IMR-90 (cell line): ENCODE measurements at regions not wholly inside any gene's neighbourhood (a gene's known extent, or its start where the extent isn't known, plus 50 kb on each side); places are given as distances from the start of the nearest gene placed in this dataset.

Source experiments
- ATAC-seq: fragments of 200-7000 bp; cut with Tn5 transposase; 2 replicates; pipeline ENCODE4 v1.9.1; 2020; ENCODE audit warnings: low read depth, mild to moderate bottlenecking, moderate library complexity
- BruUV-seq: library from RNA; stranded (reverse); fragments of 400-500 nt; replicated peaks from 2 replicates; lab custom pipeline; 2021; lab: Mats Ljungman, UMichigan
- CTCF ChIA-PET: fragments of 300-600 bp; formaldehyde crosslinking; extraction: SDS; loops from one replicate; lab custom pipeline; 2021; ENCODE audit warnings: antibody characterized with exemption; lab: Yijun Ruan, JAX
- POLR2A ChIA-PET: fragments of 300-600 bp; sonication (Branson Sonifier 250); formaldehyde crosslinking; loops from one replicate; lab custom pipeline; 2022; ENCODE audit warnings: antibody characterized with exemption; ENCODE audit not compliant: unreplicated experiment; lab: Charles Lee
- DNase-seq: peaks from one replicate; pipeline ENCODE4 v3.0.0; 2013
- H2AFZ ChIP-seq: replicated peaks from 2 replicates; pipeline ENCODE3; 2013; ENCODE audit warnings: low read length, mild to moderate bottlenecking; ENCODE audit not compliant: poor library complexity
- H2AK5ac ChIP-seq: 2 replicates; pipeline ENCODE4 v1.6.1; 2013; ENCODE audit warnings: low read depth, low read length, inconsistent platforms
- H2AK9ac ChIP-seq: replicated peaks from 2 replicates; pipeline ENCODE3; 2013; ENCODE audit warnings: mild to moderate bottlenecking, low read depth, low read length, moderate library complexity; ENCODE audit not compliant: poor library complexity
- H2BK120ac ChIP-seq: 2 replicates; pipeline ENCODE4 v1.6.1; 2013; ENCODE audit warnings: low read depth, low read length, inconsistent platforms
- H2BK15ac ChIP-seq: 3 replicates; pipeline ENCODE4 v1.6.1; 2013; ENCODE audit warnings: low read depth, low read length, inconsistent platforms
- H2BK20ac ChIP-seq: 2 replicates; pipeline ENCODE4 v1.6.1; 2013; ENCODE audit warnings: low read depth, mild to moderate bottlenecking, inconsistent platforms, low read length, moderate library complexity
- H2BK5ac ChIP-seq: 2 replicates; pipeline ENCODE4 v1.6.1; 2013; ENCODE audit warnings: mild to moderate bottlenecking, low read depth, low read length, inconsistent platforms; ENCODE audit not compliant: poor library complexity, severe bottlenecking
- H3K14ac ChIP-seq: replicated peaks from 2 replicates; pipeline ENCODE4 v1.6.1; 2013; ENCODE audit warnings: low read depth, low read length, inconsistent platforms
- H3K18ac ChIP-seq: 2 replicates; pipeline ENCODE4 v1.6.1; 2013; ENCODE audit warnings: low read depth, low read length, control low read depth
- H3K23ac ChIP-seq: 2 replicates; pipeline ENCODE4 v1.6.1; 2013; ENCODE audit warnings: low read depth, low read length, inconsistent platforms
- H3K27ac ChIP-seq: 2 replicates; pipeline ENCODE4 v1.5.1; 2013; ENCODE audit warnings: mild to moderate bottlenecking, control low read depth, low read length; ENCODE audit not compliant: insufficient read depth
- H3K27me3 ChIP-seq: 2 replicates; pipeline ENCODE4 v1.6.1; 2013; ENCODE audit warnings: low read length; ENCODE audit not compliant: control insufficient read depth, insufficient read depth
- H3K36me3 ChIP-seq: 2 replicates; pipeline ENCODE4 v1.6.1; 2013; ENCODE audit warnings: low read length, mixed read lengths; ENCODE audit not compliant: control insufficient read depth, insufficient read depth
- H3K4ac ChIP-seq: 2 replicates; pipeline ENCODE4 v1.6.1; 2013; ENCODE audit warnings: low read depth, low read length, inconsistent platforms
- H3K4me1 ChIP-seq: 2 replicates; pipeline ENCODE4 v1.6.1; 2013; ENCODE audit warnings: low read length, mixed read lengths; ENCODE audit not compliant: control insufficient read depth, insufficient read depth
- H3K4me2 ChIP-seq: 2 replicates; pipeline ENCODE4 v1.6.1; 2013; ENCODE audit warnings: low read depth, mild to moderate bottlenecking, control low read depth, low read length, moderate library complexity
- H3K4me3 ChIP-seq: 2 replicates; pipeline ENCODE4 v1.5.1; 2013; ENCODE audit warnings: low read depth, mild to moderate bottlenecking, control low read depth, low read length, moderate library complexity; ENCODE audit not compliant: insufficient read depth
- H3K56ac ChIP-seq: 2 replicates; pipeline ENCODE4 v1.6.1; 2013; ENCODE audit warnings: low read length, inconsistent platforms; ENCODE audit not compliant: insufficient read depth; ENCODE audit errors: extremely low read depth
- H3K79me1 ChIP-seq, 2 experiments: 2 replicates each; pipeline ENCODE4 v1.6.1; 2013; ENCODE audit warnings: low read length in 2 of 2, inconsistent platforms in 1 of 2, low read depth in 1 of 2
- H3K9ac ChIP-seq: 2 replicates; pipeline ENCODE4 v1.6.1; 2013; ENCODE audit warnings: low read depth, low read length, control low read depth
- H3K9me1 ChIP-seq: 2 replicates; pipeline ENCODE4 v1.6.1; 2013; ENCODE audit warnings: low read length, inconsistent platforms; ENCODE audit not compliant: insufficient read depth
- H3K9me3 ChIP-seq: 2 replicates; pipeline ENCODE4 v1.6.1; 2013; ENCODE audit warnings: low read length; ENCODE audit not compliant: control insufficient read depth, insufficient read depth
- H4K20me1 ChIP-seq: 2 replicates; pipeline ENCODE4 v1.6.1; 2013; ENCODE audit warnings: low read length, inconsistent platforms; ENCODE audit not compliant: insufficient read depth
- H4K5ac ChIP-seq: 2 replicates; pipeline ENCODE4 v1.6.1; 2013; ENCODE audit warnings: mild to moderate bottlenecking, low read depth, low read length, control low read depth
- H4K8ac ChIP-seq, 2 experiments: 2 replicates each; pipeline ENCODE4 v1.6.1; 2013; ENCODE audit warnings: low read depth in 2 of 2, low read length in 2 of 2, control low read depth in 1 of 2, inconsistent platforms in 1 of 2
- H4K91ac ChIP-seq: 2 replicates; pipeline ENCODE4 v1.6.1; 2013; ENCODE audit warnings: low read depth, low read length, inconsistent platforms; ENCODE audit not compliant: insufficient read depth
- BHLHE40 ChIP-seq: fragments of 150-350 bp; IDR thresholded peaks from 2 replicates; pipeline ENCODE4 v1.6.1; 2016; ENCODE audit warnings: mild to moderate bottlenecking, low read depth, low read length
- CEBPB ChIP-seq: IDR thresholded peaks from 2 replicates; pipeline ENCODE4 v1.6.1; 2012; ENCODE audit warnings: low read depth, low read length, improper control_type of control experiment
- CHD1 ChIP-seq: IDR thresholded peaks from 2 replicates; pipeline ENCODE4 v1.6.1; 2012; ENCODE audit warnings: low read depth, low read length, improper control_type of control experiment
- CTCF ChIP-seq: conservative IDR thresholded peaks from 2 replicates; pipeline ENCODE4 v1.5.1; 2012; ENCODE audit warnings: mild to moderate bottlenecking, low read depth, low read length, improper control_type of control experiment
- FOS ChIP-seq: fragments of 150-350 bp; IDR thresholded peaks from 2 replicates; pipeline ENCODE4 v1.6.1; 2016; ENCODE audit warnings: low read depth, low read length
- MAFK ChIP-seq: IDR thresholded peaks from 2 replicates; pipeline ENCODE4 v1.6.1; 2012; ENCODE audit warnings: low read depth, low read length, improper control_type of control experiment
- MAZ ChIP-seq: IDR thresholded peaks from 2 replicates; pipeline ENCODE4 v1.6.1; 2012; ENCODE audit warnings: low read depth, mild to moderate bottlenecking, low read length, improper control_type of control experiment, moderate library complexity, borderline replicate concordance
- MXI1 ChIP-seq: IDR thresholded peaks from 2 replicates; pipeline ENCODE4 v1.6.1; 2012; ENCODE audit warnings: low read depth, mild to moderate bottlenecking, low read length, moderate library complexity, borderline replicate concordance
- NFE2L2 ChIP-seq: fragments of 150-350 bp; IDR thresholded peaks from 2 replicates; pipeline ENCODE4 v1.6.1; 2016; ENCODE audit warnings: low read depth, mild to moderate bottlenecking, low read length
- POLR2A ChIP-seq: IDR thresholded peaks from 2 replicates; pipeline ENCODE4 v1.6.1; 2012; ENCODE audit warnings: mild to moderate bottlenecking, low read depth, low read length
- RAD21 ChIP-seq: IDR thresholded peaks from 2 replicates; pipeline ENCODE4 v1.6.1; 2012; ENCODE audit warnings: low read length, improper control_type of control experiment
- RCOR1 ChIP-seq: IDR thresholded peaks from 2 replicates; pipeline ENCODE4 v1.6.1; 2012; ENCODE audit warnings: mild to moderate bottlenecking, low read length, improper control_type of control experiment; ENCODE audit not compliant: insufficient replicate concordance
- RFX5 ChIP-seq: IDR thresholded peaks from 2 replicates; pipeline ENCODE4 v1.8.0; 2012; ENCODE audit warnings: low read depth, mild to moderate bottlenecking, low read length, moderate library complexity
- SMC3 ChIP-seq: fragments of 150-350 bp; IDR thresholded peaks from 2 replicates; pipeline ENCODE4 v1.6.1; 2016; ENCODE audit warnings: low read depth, mild to moderate bottlenecking, antibody characterized with exemption, low read length, moderate library complexity
- USF2 ChIP-seq: fragments of 150-350 bp; IDR thresholded peaks from 2 replicates; pipeline ENCODE4 v1.6.1; 2017; ENCODE audit warnings: mild to moderate bottlenecking, antibody characterized with exemption, low read length, low read depth
- WGBS, 2 experiments: methylation state at CpG; one replicate each; pipeline versions ENCODE4 v1.1.5 to v1.1.7; 2013; ENCODE audit warnings: missing lambda C conversion rate in 2 of 2; ENCODE audit not compliant: insufficient read length in 1 of 2; ENCODE audit errors: extremely low coverage in 2 of 2; 5-methylcytosine and 5-hydroxymethylcytosine counted together
- dilution Hi-C: fragments of 300-500 bp; cut with HindIII; formaldehyde crosslinking; loops from one replicate; pipeline ENCODE4 v1.14.3; 2018; ENCODE audit warnings: low sequenced_read_pairs; ENCODE audit not compliant: unreplicated experiment
- in situ Hi-C: fragments of 300-500 bp; cut with MboI; formaldehyde crosslinking; loops from 3 replicates; pipeline ENCODE4 v1.14.3; 2019; ENCODE audit warnings: low sequenced_read_pairs, inconsistent platforms, mixed read lengths
- intact Hi-C: fragments of 100-400 bp; cut with micrococcal nuclease; formaldehyde crosslinking; loops from 2 replicates; pipeline ENCODE4 v1.10.0; 2022
- TF ChIP-seq, protein P1 (sequence below): fragments of 150-350 bp; IDR thresholded peaks from 2 replicates; pipeline ENCODE4 v1.6.1; 2016; ENCODE audit warnings: low read depth, mild to moderate bottlenecking, low read length, moderate library complexity, borderline replicate concordance

- H3K36me3 ChIP-seq: no peaks in the 10 kb centered on the region
- dilution Hi-C loops (no loop called here), in situ Hi-C loops (no loop called here), intact Hi-C loops (no loop called here)
- no peak overlapping the region for H2BK20ac ChIP-seq
- H3K18ac ChIP-seq: no peak overlapping the region
- no peak overlapping the region for H3K9ac ChIP-seq
- no peak overlapping the region for H2AK5ac ChIP-seq
- H3K79me1 ChIP-seq: no peaks in the 10 kb centered on the region
- no peak overlapping the region for H3K56ac ChIP-seq
- H3K4ac ChIP-seq: no peak overlapping the region
- DNase-seq (no peak), ATAC-seq (no peak)
- no peaks in the 10 kb centered on the region for H3K27me3 ChIP-seq
- H4K20me1 ChIP-seq: no peaks in the 10 kb centered on the region
- H3K14ac ChIP-seq: no peak overlapping the region
- TF ChIP-seq, protein P1, sequence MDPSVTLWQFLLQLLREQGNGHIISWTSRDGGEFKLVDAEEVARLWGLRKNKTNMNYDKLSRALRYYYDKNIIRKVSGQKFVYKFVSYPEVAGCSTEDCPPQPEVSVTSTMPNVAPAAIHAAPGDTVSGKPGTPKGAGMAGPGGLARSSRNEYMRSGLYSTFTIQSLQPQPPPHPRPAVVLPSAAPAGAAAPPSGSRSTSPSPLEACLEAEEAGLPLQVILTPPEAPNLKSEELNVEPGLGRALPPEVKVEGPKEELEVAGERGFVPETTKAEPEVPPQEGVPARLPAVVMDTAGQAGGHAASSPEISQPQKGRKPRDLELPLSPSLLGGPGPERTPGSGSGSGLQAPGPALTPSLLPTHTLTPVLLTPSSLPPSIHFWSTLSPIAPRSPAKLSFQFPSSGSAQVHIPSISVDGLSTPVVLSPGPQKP: no peak
- TF ChIP-seq POLR2A (no peak), FOS (no peak), CHD1 (no peak), RFX5 (no peak), CEBPB (no peak), MAZ (no peak), BHLHE40 (no peak), RCOR1 (no peak), MXI1 (no peak), SMC3 (no peak), MAFK (no peak), RAD21 (no peak), USF2 (no peak), CTCF (no peak), NFE2L2 (no peak)
- H4K91ac ChIP-seq: no peak overlapping the region
- ChIA-PET CTCF (no interaction called here), POLR2A (no interaction called here)
- H3K9me1 ChIP-seq: no peaks in the 10 kb centered on the region
- no peak overlapping the region for H3K23ac ChIP-seq
- no peak overlapping the region for H2BK5ac ChIP-seq
- H3K27ac ChIP-seq: no peak overlapping the region
- no peak overlapping the region for H2AFZ ChIP-seq
- WGBS, 2 experiments: 55% methylated on average over 2 of the region's 5 CpGs; no CpG with 5 or more reads in 1 of the 2 experiments
- peaks cover 4% of the 10 kb centered on the region; the same call in 1 of the 2 replicates for H3K9me3 ChIP-seq
- H4K8ac ChIP-seq: no peak overlapping the region
- H3K4me2 ChIP-seq: no peak overlapping the region
- H3K4me1 ChIP-seq: no peaks in the 10 kb centered on the region
- H4K5ac ChIP-seq: no peak overlapping the region
- H3K4me3 ChIP-seq: no peak overlapping the region
- H2BK15ac ChIP-seq: no peak overlapping the region
- no peak overlapping the region for H2AK9ac ChIP-seq
- BruUV-seq: no TSS peak
- H2BK120ac ChIP-seq: no peak overlapping the region
Measured at GRCh38 chr13:53800011-53800410, 771.4 kb downstream of the OLFM4 start.
